Amniotic stem cell (primary cell): ENCODE measurements at regions not wholly inside any gene's neighbourhood (a gene's known extent, or its start where the extent isn't known, plus 50 kb on each side); places are given as distances from the start of the nearest gene placed in this dataset.

Source experiments
- DNase-seq: peaks from one replicate; lab custom pipeline; 2025; lab: John Stamatoyannopoulos, UW

GRCh38 chr4:128601991-128602695 lies 207.4 kb upstream of the JADE1 start:
- DNase-seq = no peak

GRCh38 chr4:128600996-128601871 lies 208.3 kb upstream of the JADE1 start:
- peak; percentile 40 for DNase-seq

- DNase-seq = no peak
Observed at GRCh38 chr4:128600410-128600809, 209.1 kb upstream of the JADE1 start.

- no peak for DNase-seq
Observed at GRCh38 chr4:128597500-128597899, 212.0 kb upstream of the JADE1 start.

GRCh38 chr4:128596853-128597252 lies 212.6 kb upstream of the JADE1 start:
- DNase-seq = no peak

GRCh38 chr4:128596115-128596514 lies 213.4 kb upstream of the JADE1 start:
- DNase-seq = no peak

- no peak for DNase-seq
Observed at GRCh38 chr4:128591482-128591881, 218.0 kb upstream of the JADE1 start.

- no peak for DNase-seq
Observed at GRCh38 chr4:128590773-128591172, 218.7 kb upstream of the JADE1 start.

GRCh38 chr4:128590034-128590740 lies 219.3 kb upstream of the JADE1 start:
- no peak for DNase-seq

GRCh38 chr4:128589384-128589965 lies 220.0 kb upstream of the JADE1 start:
- no peak for DNase-seq

GRCh38 chr4:128587382-128587781 lies 222.1 kb upstream of the JADE1 start:
- no peak for DNase-seq

- no peak for DNase-seq
Observed at GRCh38 chr4:128583753-128584712, 225.5 kb upstream of the JADE1 start.

- no peak for DNase-seq
Observed at GRCh38 chr4:128582427-128582870, 227.1 kb upstream of the JADE1 start.

- DNase-seq = no peak
Observed at GRCh38 chr4:128579154-128579853, 230.2 kb upstream of the JADE1 start.

GRCh38 chr4:128574706-128575105 lies 234.8 kb upstream of the JADE1 start:
- DNase-seq = no peak

- peak; percentile 24 for DNase-seq
Observed at GRCh38 chr4:128573781-128574508, 235.6 kb upstream of the JADE1 start.

GRCh38 chr4:128572778-128573241 lies 236.7 kb upstream of the JADE1 start:
- DNase-seq = no peak

GRCh38 chr4:128571747-128572146 lies 237.8 kb upstream of the JADE1 start:
- peak; percentile 67 for DNase-seq

- no peak for DNase-seq
Observed at GRCh38 chr4:128570387-128570975, 239.0 kb upstream of the JADE1 start.
